VCaP (cell line): ENCODE measurements at regions not wholly inside any gene's neighbourhood (a gene's known extent, or its start where the extent isn't known, plus 50 kb on each side); places are given as distances from the start of the nearest gene placed in this dataset.

Experiments
- H3K27ac ChIP-seq: fragments of 450-650 bp; 2 replicates; pipeline ENCODE4 v1.5.1; 2017
- CTCF ChIP-seq: fragments of 450-650 bp; conservative IDR thresholded peaks from 2 replicates; pipeline ENCODE4 v1.5.1; 2017; ENCODE audit warnings: mild to moderate bottlenecking, moderate library complexity

GRCh38 chr10:124166431-124167125 is 73.2 kb upstream of the CHST15 start:
- TF ChIP-seq CTCF = no peak
- no peak overlapping the region for H3K27ac ChIP-seq

- H3K27ac ChIP-seq = no peak overlapping the region
- TF ChIP-seq CTCF = no peak
Measured at GRCh38 chr10:124165827-124166226, 72.4 kb upstream of the CHST15 start.

- H3K27ac ChIP-seq = no peak overlapping the region
- no peak for TF ChIP-seq CTCF
Measured at GRCh38 chr10:124165311-124165710, 71.9 kb upstream of the CHST15 start.

GRCh38 chr10:124164264-124164663 is 70.9 kb upstream of the CHST15 start:
- no peak overlapping the region for H3K27ac ChIP-seq
- no peak for TF ChIP-seq CTCF

GRCh38 chr10:124162774-124163354 is 69.5 kb upstream of the CHST15 start:
- TF ChIP-seq CTCF = no peak
- H3K27ac ChIP-seq = no peak overlapping the region

- no peak overlapping the region for H3K27ac ChIP-seq
- no peak for TF ChIP-seq CTCF
Measured at GRCh38 chr10:124162136-124162535, 68.7 kb upstream of the CHST15 start.

GRCh38 chr10:124161601-124162000 is 68.2 kb upstream of the CHST15 start:
- no peak for TF ChIP-seq CTCF
- H3K27ac ChIP-seq = no peak overlapping the region
